OCI-LY7 (cell line): ENCODE measurements at regions not wholly inside any gene's neighbourhood (a gene's known extent, or its start where the extent isn't known, plus 50 kb on each side); places are given as distances from the start of the nearest gene placed in this dataset.

Source experiments
- CTCF ChIP-seq: fragments of 200-600 bp; sonication (generic); conservative IDR thresholded peaks from 2 replicates; pipeline ENCODE4 v1.5.1; 2014; ENCODE audit warnings: mild to moderate bottlenecking, antibody characterized with exemption, low read length, moderate library complexity, mixed read lengths
- EZH2phosphoT487 ChIP-seq: fragments of 200-600 bp; sonication (generic); IDR thresholded peaks from 2 replicates; pipeline ENCODE4 v1.6.1; 2018; ENCODE audit warnings: low read depth, borderline replicate concordance, mild to moderate bottlenecking, mixed run types, antibody characterized with exemption, low read length, moderate library complexity, mixed read lengths

GRCh38 chr3:74387111-74387735, 227.2 kb downstream of the CNTN3 start:
- TF ChIP-seq CTCF (no peak), EZH2phosphoT487 (no peak)
